BJ (cell line): ENCODE measurements at regions not wholly inside any gene's neighbourhood (a gene's known extent, or its start where the extent isn't known, plus 50 kb on each side); places are given as distances from the start of the nearest gene placed in this dataset.

Experiments
- CTCF ChIA-PET: fragments of 350-600 bp; formaldehyde crosslinking; extraction: SDS; loops from one replicate; lab custom pipeline; 2021; ENCODE audit warnings: antibody characterized with exemption, inconsistent platforms; lab: Yijun Ruan, JAX
- POLR2A ChIA-PET: fragments of 300-600 bp; sonication (Branson Sonifier 250); formaldehyde crosslinking; extraction: SDS; loops from one replicate; lab custom pipeline; 2021; ENCODE audit warnings: antibody characterized with exemption; lab: Charles Lee
- DNase-seq: peaks from one replicate; pipeline ENCODE4 v3.0.0-alpha.2; 2011; ENCODE audit warnings: low read depth
- H3K27me3 ChIP-seq: 2 replicates; pipeline ENCODE4 v1.6.0; 2011; ENCODE audit warnings: low read length; ENCODE audit not compliant: control insufficient read depth, insufficient read depth
- H3K36me3 ChIP-seq: 2 replicates; pipeline ENCODE4 v1.5.1; 2011; ENCODE audit warnings: low read length; ENCODE audit not compliant: control insufficient read depth, insufficient read depth
- H3K4me3 ChIP-seq: 2 replicates; pipeline ENCODE4 v1.5.1; 2011; ENCODE audit warnings: low read depth, mild to moderate bottlenecking, control low read depth, low read length
- CTCF ChIP-seq: IDR thresholded peaks from 2 replicates; pipeline ENCODE4 v1.5.1; 2011; ENCODE audit warnings: low read depth, mild to moderate bottlenecking, control low read depth, inconsistent platforms, low read length, moderate library complexity; ENCODE audit not compliant: insufficient read depth

GRCh38 chr7:41274179-41274578 is 428.7 kb downstream of the INHBA start:
- ChIA-PET POLR2A (no interaction called here), CTCF (no interaction called here)
- no peak for DNase-seq
- TF ChIP-seq CTCF = no peak
- H3K4me3 ChIP-seq = no peak overlapping the region
- no peaks in the 10 kb centered on the region for H3K36me3 ChIP-seq
- no peaks in the 10 kb centered on the region for H3K27me3 ChIP-seq

GRCh38 chr7:41272664-41273063 is 430.2 kb downstream of the INHBA start:
- Histone ChIP-seq H3K4me3 (no peak overlapping the region), H3K27me3 (no peaks in the 10 kb centered on the region), H3K36me3 (no peaks in the 10 kb centered on the region)
- no peak for DNase-seq
- TF ChIP-seq CTCF = no peak
- CTCF ChIA-PET = no interaction called here
- POLR2A ChIA-PET = no interaction called here

- ChIA-PET POLR2A (no interaction called here), CTCF (interaction anchor here (0.7 kb wide), 1 partner anchor 619 kb away, joined by 3 read pairs; no protein-coding TSS in a partner anchor)
- no peaks in the 10 kb centered on the region for H3K27me3 ChIP-seq
- H3K36me3 ChIP-seq = no peaks in the 10 kb centered on the region
- no peak for DNase-seq
- no peak overlapping the region for H3K4me3 ChIP-seq
- no peak for TF ChIP-seq CTCF
Observed at GRCh38 chr7:41268878-41269277, 434.0 kb downstream of the INHBA start.

GRCh38 chr7:41261080-41261479 is 441.8 kb downstream of the INHBA start:
- DNase-seq = no peak
- no peaks in the 10 kb centered on the region for H3K27me3 ChIP-seq
- no peak overlapping the region for H3K4me3 ChIP-seq
- TF ChIP-seq CTCF = no peak
- POLR2A ChIA-PET = no interaction called here
- CTCF ChIA-PET = interaction anchor here (1.2 kb wide), 1 partner anchor 10 kb away, joined by 4 read pairs; no protein-coding TSS in a partner anchor
- H3K36me3 ChIP-seq = no peaks in the 10 kb centered on the region

GRCh38 chr7:41257660-41258059 is 445.2 kb downstream of the INHBA start:
- ChIA-PET CTCF (no interaction called here), POLR2A (no interaction called here)
- Histone ChIP-seq H3K27me3 (no peaks in the 10 kb centered on the region), H3K4me3 (no peak overlapping the region), H3K36me3 (no peaks in the 10 kb centered on the region)
- DNase-seq = no peak
- TF ChIP-seq CTCF = no peak
